ENCODE measurements at regions not wholly inside any gene's neighbourhood (a gene's known extent, or its start where the extent isn't known, plus 50 kb on each side); places are given as distances from the start of the nearest gene placed in this dataset.
"Not testable (repeated sequence)": the region's sequence is repeated elsewhere in the genome, so short reads cannot be mapped to it uniquely, and the experiment has no call there.

GRCh38 chr5:163024936-163025335 is 412.5 kb upstream of the CCNG1 start:
- Mint-ChIP-seq H3K9me3 (peaks cover 3% of the 10 kb centered on the region), H3K4me3 (no peak overlapping the region), H3K36me3 (ENCODE audit: low read depth) (no peaks in the 10 kb centered on the region), H3K27me3 (no peaks in the 10 kb centered on the region), H3K27ac (no peak overlapping the region), H3K4me1 (no peaks in the 10 kb centered on the region)
- no peak for DNase-seq
- no peak for ATAC-seq

- Mint-ChIP-seq H3K9me3 (peaks cover 7% of the 10 kb centered on the region), H3K27me3 (no peaks in the 10 kb centered on the region), H3K4me3 (no peak overlapping the region), H3K36me3 (ENCODE audit: low read depth) (no peaks in the 10 kb centered on the region), H3K4me1 (no peaks in the 10 kb centered on the region), H3K27ac (no peak overlapping the region)
- DNase-seq: no peak
- ATAC-seq: no peak
These were observed 403.7 kb upstream of the CCNG1 start for GRCh38 chr5:163033656-163034055.

GRCh38 chr5:163041254-163041653 is 396.1 kb upstream of the CCNG1 start:
- Mint-ChIP-seq H3K36me3 (ENCODE audit: low read depth) (no peaks in the 10 kb centered on the region), H3K27me3 (no peaks in the 10 kb centered on the region), H3K27ac (no peak overlapping the region), H3K4me3 (no peak overlapping the region), H3K9me3 (peaks cover 13% of the 10 kb centered on the region), H3K4me1 (no peaks in the 10 kb centered on the region)
- ATAC-seq (no peak), DNase-seq (no peak)

GRCh38 chr5:163079618-163080017 is 357.8 kb upstream of the CCNG1 start:
- no peaks in the 10 kb centered on the region for H3K27me3 Mint-ChIP-seq
- H3K4me1 Mint-ChIP-seq: no peaks in the 10 kb centered on the region
- H3K9me3 Mint-ChIP-seq: peaks cover 19% of the 10 kb centered on the region
- H3K36me3 Mint-ChIP-seq (ENCODE audit: low read depth): no peaks in the 10 kb centered on the region
- no peak overlapping the region for H3K27ac Mint-ChIP-seq
- ATAC-seq (no peak), DNase-seq (no peak)
- H3K4me3 Mint-ChIP-seq: no peak overlapping the region

DNA sequence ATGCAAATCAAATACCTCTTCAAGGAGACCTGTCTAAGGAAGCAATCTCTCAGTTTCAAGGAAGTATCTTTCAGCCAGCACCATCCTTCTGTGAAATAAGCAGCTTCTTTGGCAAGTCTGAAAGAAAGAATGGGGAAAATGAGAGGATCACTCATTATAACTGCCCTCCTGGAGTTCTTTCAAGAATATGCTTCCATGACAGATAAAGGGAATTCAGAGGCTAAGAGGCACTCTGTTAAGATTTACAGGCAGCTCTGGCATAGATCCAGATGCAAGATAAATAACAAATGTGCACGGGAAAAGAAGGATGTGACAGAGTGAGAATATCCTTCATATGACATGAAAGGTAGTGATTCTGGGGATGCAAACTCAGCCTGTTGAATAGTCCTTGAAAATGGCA is 348.2 kb upstream of the CCNG1 start:
- Mint-ChIP-seq H3K27ac (no peak overlapping the region), H3K27me3 (no peaks in the 10 kb centered on the region), H3K4me1 (no peaks in the 10 kb centered on the region), H3K9me3 (no peaks in the 10 kb centered on the region), H3K36me3 (ENCODE audit: low read depth) (no peaks in the 10 kb centered on the region), H3K4me3 (no peak overlapping the region)
- no peak for ATAC-seq
- no peak for DNase-seq

DNA sequence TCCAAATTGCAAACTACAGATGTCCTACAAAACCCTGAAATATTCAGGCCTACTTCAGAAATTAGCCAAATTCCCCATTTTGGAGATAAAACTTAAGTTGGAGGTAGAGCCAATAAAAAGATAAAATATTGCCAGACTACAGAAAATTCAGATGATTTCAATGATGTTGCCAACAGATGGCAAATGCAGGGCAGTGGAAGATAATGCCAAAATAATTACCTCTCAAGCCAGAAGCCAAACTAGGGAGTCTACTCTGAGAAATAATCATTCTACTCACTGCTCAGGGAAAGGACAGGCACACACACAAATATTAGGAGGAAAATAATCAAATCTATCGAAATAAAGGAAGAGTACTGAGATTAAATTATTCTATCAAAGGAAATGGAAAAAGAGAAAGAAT is 347.5 kb upstream of the CCNG1 start:
- no peaks in the 10 kb centered on the region for H3K36me3 Mint-ChIP-seq (ENCODE audit: low read depth)
- ATAC-seq: no peak
- H3K27me3 Mint-ChIP-seq: no peaks in the 10 kb centered on the region
- H3K4me3 Mint-ChIP-seq: no peak overlapping the region
- no peak overlapping the region for H3K27ac Mint-ChIP-seq
- no peaks in the 10 kb centered on the region for H3K9me3 Mint-ChIP-seq
- no peak for DNase-seq
- H3K4me1 Mint-ChIP-seq: no peaks in the 10 kb centered on the region

GRCh38 chr5:163094492-163095180 is 342.8 kb upstream of the CCNG1 start:
- Mint-ChIP-seq H3K4me3 (no peak overlapping the region), H3K36me3 (ENCODE audit: low read depth) (no peaks in the 10 kb centered on the region), H3K4me1 (no peaks in the 10 kb centered on the region), H3K9me3 (no peaks in the 10 kb centered on the region), H3K27me3 (no peaks in the 10 kb centered on the region), H3K27ac (no peak overlapping the region)
- no peak for DNase-seq
- ATAC-seq: no peak

- Mint-ChIP-seq H3K27ac (no peak overlapping the region), H3K36me3 (ENCODE audit: low read depth) (no peaks in the 10 kb centered on the region), H3K4me3 (no peak overlapping the region), H3K27me3 (no peaks in the 10 kb centered on the region), H3K9me3 (peaks cover 15% of the 10 kb centered on the region), H3K4me1 (no peaks in the 10 kb centered on the region)
- DNase-seq (no peak), ATAC-seq (no peak)
These were observed 332.9 kb upstream of the CCNG1 start for GRCh38 chr5:163104464-163104863.

DNA sequence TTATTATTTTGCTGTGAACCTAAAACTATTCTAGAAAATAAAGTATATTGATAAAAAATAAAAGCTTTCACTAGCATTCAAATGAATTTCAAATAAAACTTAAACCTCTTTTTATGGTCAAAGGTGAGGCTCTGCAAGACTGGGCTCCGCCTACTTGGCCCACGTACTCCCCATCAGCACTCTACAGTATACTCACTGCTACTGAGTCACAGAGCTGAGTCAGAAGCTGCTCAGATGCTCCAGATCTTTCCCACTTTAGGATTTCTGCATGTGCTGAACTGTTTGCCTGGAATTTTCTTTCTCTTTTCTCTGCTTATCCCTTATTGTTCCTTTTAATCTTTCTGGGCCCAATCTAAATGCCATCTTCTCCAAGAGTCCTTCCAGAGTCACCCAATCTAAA is 331.9 kb upstream of the CCNG1 start:
- no peaks in the 10 kb centered on the region for H3K27me3 Mint-ChIP-seq
- H3K27ac Mint-ChIP-seq: no peak overlapping the region
- H3K4me3 Mint-ChIP-seq: no peak overlapping the region
- no peak for ATAC-seq
- H3K9me3 Mint-ChIP-seq: peaks cover 19% of the 10 kb centered on the region
- H3K4me1 Mint-ChIP-seq: no peaks in the 10 kb centered on the region
- no peaks in the 10 kb centered on the region for H3K36me3 Mint-ChIP-seq (ENCODE audit: low read depth)
- DNase-seq: no peak

DNA sequence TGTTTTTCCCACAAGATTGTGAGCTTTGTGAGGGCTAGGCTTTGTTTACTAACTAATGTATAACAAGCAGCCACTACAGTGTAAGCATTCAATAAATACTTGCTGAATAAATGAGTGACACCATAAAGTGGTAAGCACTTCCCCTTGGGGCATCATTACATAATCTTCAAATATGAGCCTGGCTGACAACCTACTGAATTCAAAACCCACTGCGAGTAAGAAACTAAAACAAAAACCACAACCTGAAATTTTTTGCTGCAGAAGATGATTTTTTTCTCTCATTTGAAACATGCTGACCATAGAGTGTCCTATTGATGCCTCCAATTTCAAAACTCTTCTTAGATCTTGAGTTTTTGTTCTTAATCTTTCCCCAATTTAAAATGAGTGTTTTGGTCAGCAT is 331.3 kb upstream of the CCNG1 start:
- no peak for DNase-seq
- ATAC-seq: no peak
- H3K9me3 Mint-ChIP-seq: peaks cover 15% of the 10 kb centered on the region
- H3K27ac Mint-ChIP-seq: no peak overlapping the region
- no peaks in the 10 kb centered on the region for H3K27me3 Mint-ChIP-seq
- H3K4me3 Mint-ChIP-seq: no peak overlapping the region
- H3K36me3 Mint-ChIP-seq (ENCODE audit: low read depth): no peaks in the 10 kb centered on the region
- H3K4me1 Mint-ChIP-seq: no peaks in the 10 kb centered on the region

DNA sequence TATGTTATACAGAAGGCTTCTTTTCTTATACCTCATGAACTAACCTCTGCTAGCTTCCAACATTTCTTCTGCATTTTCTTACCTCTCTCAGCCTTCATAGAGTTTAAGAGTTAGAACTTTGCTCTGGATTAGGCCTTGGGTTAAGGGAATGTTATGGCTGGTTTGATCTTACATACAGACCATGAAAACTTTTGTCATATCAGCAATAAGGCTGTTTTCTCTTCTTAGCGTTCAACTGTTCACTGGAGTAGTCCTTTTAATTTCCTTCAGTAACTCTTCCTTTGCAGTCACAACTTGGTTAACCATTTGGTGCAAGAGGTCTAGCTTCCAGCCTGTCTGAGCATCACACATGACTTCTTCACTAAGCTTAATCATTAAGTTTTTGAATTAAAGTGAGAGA is 329.0 kb upstream of the CCNG1 start:
- DNase-seq: no peak
- no peaks in the 10 kb centered on the region for H3K4me1 Mint-ChIP-seq
- H3K4me3 Mint-ChIP-seq: no peak overlapping the region
- no peaks in the 10 kb centered on the region for H3K36me3 Mint-ChIP-seq (ENCODE audit: low read depth)
- no peaks in the 10 kb centered on the region for H3K27me3 Mint-ChIP-seq
- ATAC-seq: no peak
- no peak overlapping the region for H3K27ac Mint-ChIP-seq
- H3K9me3 Mint-ChIP-seq: peaks cover 22% of the 10 kb centered on the region

DNA sequence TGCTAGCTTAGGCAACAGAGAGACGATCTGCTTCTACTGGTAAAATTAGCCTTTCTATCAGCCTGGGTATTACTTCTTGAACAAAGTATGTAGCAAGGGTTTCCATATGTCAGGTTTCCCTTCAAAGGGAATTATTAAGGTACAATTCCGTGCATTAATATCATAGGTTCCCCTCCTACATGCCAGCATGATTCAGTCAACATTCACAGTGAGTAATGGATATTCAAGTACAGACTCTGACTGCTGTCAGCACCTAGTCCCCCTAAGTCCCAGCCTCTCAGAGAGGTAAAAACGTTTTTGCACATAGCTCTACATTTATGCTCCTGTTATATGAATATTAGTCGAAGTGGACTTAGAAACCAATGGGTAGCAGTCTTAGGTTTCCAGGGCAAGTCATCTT is 322.4 kb upstream of the CCNG1 start:
- H3K36me3 Mint-ChIP-seq (ENCODE audit: low read depth): no peaks in the 10 kb centered on the region
- H3K4me1 Mint-ChIP-seq: no peaks in the 10 kb centered on the region
- H3K27me3 Mint-ChIP-seq: no peaks in the 10 kb centered on the region
- H3K27ac Mint-ChIP-seq: no peak overlapping the region
- DNase-seq (no peak), ATAC-seq (no peak)
- peaks cover 25% of the 10 kb centered on the region for H3K9me3 Mint-ChIP-seq
- no peak overlapping the region for H3K4me3 Mint-ChIP-seq

DNA sequence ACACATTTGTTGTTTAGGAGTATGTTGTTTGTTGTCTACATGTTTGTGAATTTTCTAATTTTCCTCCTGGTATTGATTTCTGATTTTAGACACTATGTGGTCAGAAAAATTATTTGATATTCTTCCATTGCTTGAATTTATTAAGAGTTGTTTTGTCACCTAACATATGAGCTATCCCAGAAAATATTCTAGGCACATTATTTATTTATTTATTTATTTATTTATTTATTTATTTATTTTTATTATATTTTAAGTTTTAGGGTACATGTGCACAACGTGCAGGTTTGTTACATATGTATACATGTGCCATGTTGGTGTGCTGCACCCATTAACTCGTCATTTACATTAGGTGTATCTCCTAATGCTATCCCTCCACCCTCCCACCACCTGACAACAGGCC is 320.8 kb upstream of the CCNG1 start:
- not testable (repeated sequence) for ATAC-seq; H3K36me3 Mint-ChIP-seq (ENCODE audit: low read depth); H3K27me3 Mint-ChIP-seq; H3K27ac Mint-ChIP-seq; H3K4me3 Mint-ChIP-seq; H3K4me1 Mint-ChIP-seq; DNase-seq
- H3K9me3 Mint-ChIP-seq: peaks cover 23% of the 10 kb centered on the region

GRCh38 chr5:163134061-163134460 is 303.3 kb upstream of the CCNG1 start:
- no peaks in the 10 kb centered on the region for H3K27me3 Mint-ChIP-seq
- H3K4me3 Mint-ChIP-seq: no peak overlapping the region
- H3K36me3 Mint-ChIP-seq (ENCODE audit: low read depth): no peaks in the 10 kb centered on the region
- ATAC-seq (no peak), DNase-seq (no peak)
- H3K27ac Mint-ChIP-seq: no peak overlapping the region
- no peaks in the 10 kb centered on the region for H3K4me1 Mint-ChIP-seq
- H3K9me3 Mint-ChIP-seq: peaks cover 18% of the 10 kb centered on the region

GRCh38 chr5:163135849-163136248 is 301.5 kb upstream of the CCNG1 start:
- Mint-ChIP-seq H3K4me1 (no peaks in the 10 kb centered on the region), H3K4me3 (no peak overlapping the region), H3K9me3 (peaks cover 18% of the 10 kb centered on the region), H3K36me3 (ENCODE audit: low read depth) (no peaks in the 10 kb centered on the region), H3K27me3 (no peaks in the 10 kb centered on the region), H3K27ac (no peak overlapping the region)
- no peak for DNase-seq
- ATAC-seq: no peak

DNA sequence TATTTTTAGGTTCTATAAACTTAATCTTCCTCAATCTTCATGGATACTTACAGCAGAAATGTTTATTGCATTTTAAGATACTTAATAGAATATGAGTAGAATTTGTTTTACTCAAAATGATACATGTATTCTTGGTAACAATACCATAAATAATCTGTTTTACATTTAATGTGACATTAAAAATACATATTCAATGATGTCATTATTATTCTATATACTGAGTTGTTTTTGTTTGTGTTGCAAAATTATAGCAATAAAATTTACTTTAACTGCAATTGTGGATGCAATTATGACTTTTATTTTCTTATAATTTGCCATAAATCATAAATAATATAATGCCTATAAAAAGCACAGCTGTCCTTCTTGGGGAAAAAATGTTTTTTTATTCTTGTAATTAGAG is 275.9 kb upstream of the CCNG1 start:
- H3K27ac Mint-ChIP-seq: no peak overlapping the region
- ATAC-seq: no peak
- no peaks in the 10 kb centered on the region for H3K4me1 Mint-ChIP-seq
- DNase-seq: no peak
- no peaks in the 10 kb centered on the region for H3K27me3 Mint-ChIP-seq
- H3K4me3 Mint-ChIP-seq: no peak overlapping the region
- no peaks in the 10 kb centered on the region for H3K36me3 Mint-ChIP-seq (ENCODE audit: low read depth)
- peaks cover 15% of the 10 kb centered on the region for H3K9me3 Mint-ChIP-seq
